AML-193 (cell line): ENCODE measurements at regions not wholly inside any gene's neighbourhood (a gene's known extent, or its start where the extent isn't known, plus 50 kb on each side); places are given as distances from the start of the nearest gene placed in this dataset.
"Not testable (repeated sequence)": the region's sequence is repeated elsewhere in the genome, so short reads cannot be mapped to it uniquely, and the experiment has no call there.

ENCODE experiments used
- DNase-seq, 2 experiments: peaks; one replicate each; lab custom pipeline; 2025; lab: John Stamatoyannopoulos, UW

DNA sequence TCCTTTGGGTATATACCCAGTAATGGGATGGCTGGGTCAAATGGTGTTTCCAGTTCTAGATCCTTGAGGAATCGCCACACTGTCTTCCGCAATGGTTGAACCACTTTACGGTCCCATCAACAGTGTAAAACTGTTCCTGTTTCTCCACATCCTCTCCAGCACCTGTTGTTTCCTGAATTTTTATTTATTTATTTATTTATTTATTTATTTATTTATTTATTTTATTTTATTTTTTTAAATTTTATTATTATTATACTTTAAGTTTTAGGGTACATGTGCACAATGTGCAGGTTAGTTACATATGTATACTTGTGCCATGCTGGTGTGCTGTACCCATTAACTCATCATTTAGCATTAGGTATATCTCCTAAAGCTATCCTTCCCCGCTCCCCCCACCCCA is 456.0 kb downstream of the SEMA3D start:
- not testable (repeated sequence) for DNase-seq

DNA sequence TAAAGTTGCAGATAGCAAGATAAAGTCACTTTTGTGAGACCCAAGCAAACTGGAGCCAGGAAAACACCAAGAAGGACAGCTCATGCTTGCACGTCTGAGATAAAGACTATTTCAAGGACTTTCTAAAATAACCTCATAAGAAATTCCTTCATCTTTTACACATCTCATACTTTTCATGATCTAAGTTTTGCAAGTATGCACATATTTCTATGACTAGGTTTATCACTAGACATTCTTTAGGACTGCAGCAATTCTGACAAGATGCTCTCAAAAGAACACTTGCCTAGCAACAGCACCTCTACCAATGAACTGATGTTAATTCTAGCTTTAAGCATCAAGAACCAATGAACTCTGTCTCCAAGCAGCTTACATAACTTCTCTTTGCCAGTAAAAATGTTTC is 457.6 kb downstream of the SEMA3D start:
- DNase-seq = no peak

DNA sequence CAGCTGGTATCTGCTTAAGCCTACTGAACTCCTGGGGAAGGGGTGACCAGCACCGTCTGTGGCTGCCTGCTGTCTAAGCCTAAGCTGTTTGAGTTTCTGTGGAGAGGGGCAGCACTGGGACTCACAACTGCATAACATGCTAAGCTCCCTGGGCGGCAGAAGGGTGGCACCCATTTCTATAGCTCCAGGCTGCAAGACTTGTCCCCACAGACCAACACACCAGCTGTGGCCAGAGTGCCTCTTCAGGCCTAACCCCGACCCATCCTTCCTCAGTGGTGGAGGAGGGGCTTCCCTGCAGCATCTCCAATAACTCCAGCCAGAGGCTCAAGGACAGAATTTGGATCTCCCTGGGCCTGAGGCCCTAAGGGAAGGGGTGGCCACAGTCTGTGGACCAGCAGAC is 464.1 kb downstream of the SEMA3D start:
- DNase-seq = no peak

DNA sequence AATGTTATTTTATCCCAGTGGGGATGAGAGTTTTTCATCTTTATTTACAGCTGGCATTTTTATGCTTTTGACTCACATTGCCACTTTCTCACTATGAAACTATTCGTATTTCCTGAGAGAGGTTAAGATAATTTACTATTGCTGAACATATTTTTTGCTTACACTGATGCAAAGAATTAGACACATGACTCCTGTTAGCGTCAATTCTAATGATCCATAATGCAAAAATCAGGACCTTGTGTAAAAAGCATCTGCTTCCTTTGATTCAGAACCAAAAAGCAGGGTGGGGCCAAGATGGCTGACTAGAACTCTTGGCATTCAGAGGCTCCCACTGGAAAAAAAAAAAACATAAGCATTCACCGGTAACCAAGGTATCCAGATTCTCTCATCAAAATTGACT is 464.8 kb downstream of the SEMA3D start:
- DNase-seq = no peak

GRCh38 chr7:84720456-84721097 is 466.3 kb downstream of the SEMA3D start:
- DNase-seq = no peak

DNA sequence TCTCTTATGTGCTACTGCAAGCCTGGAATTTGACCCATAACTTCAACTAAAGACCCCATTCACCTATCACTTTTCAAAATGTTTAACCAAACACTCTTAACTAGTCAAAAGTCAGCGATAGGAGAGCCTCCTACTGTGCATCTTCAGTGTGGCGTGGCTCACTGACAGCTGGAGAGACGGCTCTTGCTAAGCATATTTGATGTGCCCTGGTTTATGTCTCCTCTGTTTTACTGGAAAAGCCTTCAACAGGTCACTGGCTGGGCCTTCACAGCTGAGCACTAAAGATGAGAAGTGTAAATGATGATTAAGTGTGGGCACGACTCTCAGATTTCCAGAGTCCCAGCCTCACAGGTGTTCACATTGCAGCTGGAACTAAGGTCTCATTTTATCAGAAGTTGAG is 472.1 kb downstream of the SEMA3D start:
- no peak for DNase-seq

DNA sequence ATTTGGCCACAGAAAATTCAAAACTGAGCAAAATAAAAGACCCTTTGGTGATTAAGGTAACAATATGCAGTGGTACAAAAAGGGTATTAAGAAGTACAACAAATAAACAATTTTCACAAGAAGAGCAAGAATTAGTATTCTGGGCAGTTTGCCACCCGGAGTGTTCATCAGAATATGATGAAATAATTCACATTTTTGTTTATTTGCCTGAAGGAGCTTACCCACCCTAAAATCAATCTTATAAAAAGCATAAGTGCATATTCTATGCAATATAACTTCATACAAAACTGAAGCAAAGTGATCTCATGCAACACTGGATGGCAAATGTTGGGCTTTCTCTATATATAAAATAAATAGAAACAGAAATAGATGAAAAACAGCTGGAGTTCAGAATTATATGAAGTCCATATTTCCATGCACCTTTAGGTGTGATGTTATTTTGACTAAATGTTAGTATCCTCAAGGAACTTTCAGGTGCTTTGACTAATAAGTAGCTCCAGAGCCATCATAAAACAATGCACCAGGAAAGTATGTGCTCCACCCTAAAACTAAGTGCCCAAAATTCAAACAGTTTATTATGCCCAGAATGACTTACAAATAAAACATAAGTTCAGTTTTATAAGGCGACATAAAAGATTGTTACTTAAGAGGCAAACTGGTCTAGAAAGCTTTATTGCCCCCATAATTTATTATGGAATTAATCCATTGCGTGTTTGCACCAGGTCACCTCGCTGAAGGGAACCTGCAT is 474.3 kb downstream of the SEMA3D start:
- DNase-seq = no peak

DNA sequence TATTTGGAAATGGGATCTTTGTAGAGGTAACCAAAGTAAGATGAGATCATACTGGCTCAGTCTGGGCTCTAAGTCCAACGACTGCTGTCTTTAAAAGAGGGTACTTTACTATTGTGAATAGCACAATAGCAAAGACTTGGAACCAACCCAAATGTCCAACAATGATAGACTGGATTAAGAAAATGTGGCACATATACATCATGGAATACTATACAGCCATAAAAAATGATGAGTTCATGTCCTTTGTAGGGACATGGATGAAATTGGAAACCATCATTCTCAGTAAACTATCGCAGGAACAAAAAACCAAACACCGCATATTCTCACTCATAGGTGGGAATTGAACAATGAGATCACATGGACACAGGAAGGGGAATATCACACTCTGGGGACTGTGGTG is 476.3 kb downstream of the SEMA3D start:
- not testable (repeated sequence) for DNase-seq

DNA sequence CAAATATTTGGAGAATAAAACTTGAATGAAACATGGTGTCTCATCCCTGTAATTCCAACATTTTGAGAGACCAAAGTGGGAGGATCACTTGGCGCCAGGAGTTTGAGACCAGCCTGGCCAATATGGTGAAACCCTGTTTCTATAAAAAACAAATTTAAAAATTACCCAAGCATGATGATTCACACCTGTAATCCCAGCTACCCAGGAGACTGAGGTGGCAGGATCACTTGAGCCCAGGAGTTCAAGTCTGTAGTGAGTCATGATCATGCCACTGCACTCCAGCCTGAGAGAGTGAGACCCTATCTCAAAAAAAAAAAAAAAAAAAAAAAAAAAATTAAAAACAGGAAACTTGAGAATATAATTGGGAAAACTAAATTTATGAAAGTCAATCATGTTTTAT is 481.1 kb downstream of the SEMA3D start:
- no peak for DNase-seq

DNA sequence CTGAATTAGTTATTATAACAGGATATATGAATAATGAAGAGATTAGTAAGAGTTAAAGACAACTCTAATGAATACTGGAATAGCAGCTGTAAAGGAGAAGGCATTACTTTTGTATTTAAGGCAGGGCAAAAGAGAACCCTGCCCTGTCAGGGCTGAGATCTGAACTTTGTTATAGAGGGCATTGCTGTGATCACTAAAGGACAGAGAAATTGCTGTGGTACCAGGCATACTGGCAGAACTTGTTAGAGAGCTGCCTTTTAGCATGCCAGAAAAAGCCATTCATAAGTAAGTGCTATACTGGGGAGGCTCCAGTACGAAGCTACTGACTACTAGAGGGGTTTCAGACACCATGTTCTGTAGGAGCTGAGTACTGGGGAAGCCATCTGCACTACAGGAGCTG is 481.8 kb downstream of the SEMA3D start:
- DNase-seq = no peak

DNA sequence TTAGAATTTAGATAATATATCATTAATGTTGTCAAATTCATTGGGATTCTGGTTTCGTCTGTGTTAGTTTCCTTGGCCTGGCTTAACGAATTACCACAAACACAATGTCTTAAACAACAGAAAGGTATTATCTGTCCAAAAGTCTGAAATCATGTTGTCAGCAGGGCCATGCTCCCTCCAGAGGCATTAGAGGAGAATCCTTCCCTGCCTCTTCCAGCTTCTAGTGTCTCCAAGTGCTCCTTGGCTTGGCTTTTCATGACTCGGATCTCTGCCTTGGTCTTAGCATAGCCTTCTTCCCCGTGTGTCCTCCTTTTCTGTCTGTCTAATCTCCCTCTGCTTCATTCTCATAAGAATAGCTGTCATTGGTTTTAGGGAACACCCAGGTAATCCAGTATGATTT is 482.5 kb downstream of the SEMA3D start:
- no peak for DNase-seq

DNA sequence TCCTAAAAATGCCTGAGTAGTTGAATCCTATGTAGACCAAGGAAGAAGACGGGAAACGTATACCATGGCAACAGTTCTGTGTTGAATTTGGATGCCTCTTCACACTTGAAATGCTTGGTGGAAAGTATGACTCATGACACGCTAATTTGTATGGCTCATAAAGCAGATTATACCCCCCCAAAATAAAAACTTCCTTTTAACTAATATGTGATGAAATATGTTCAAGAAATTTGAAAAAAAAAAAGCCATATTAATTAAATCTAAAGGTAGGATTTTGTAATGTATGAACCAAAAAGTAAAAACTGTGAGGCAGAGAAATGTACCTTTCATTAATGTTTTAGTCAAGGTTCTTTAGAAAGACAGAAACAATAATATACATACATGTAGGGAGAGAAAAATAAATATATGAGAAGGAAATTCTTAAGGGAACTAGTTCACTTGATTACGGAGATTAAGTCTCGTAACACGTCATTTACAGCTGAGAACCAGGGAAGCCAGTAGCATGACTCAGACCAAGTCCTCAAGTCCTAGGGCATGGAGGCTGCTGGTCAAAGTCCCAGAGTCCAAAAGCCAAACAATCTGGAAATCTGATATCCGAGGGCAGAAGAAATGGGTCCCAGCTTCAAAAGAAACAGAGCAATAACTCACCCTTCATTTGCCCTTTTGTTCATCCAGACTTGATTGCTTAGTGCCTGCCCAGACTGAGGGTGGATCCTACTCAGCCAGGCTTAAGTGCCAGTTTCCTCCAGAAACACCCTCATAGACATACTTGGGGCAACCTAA is 485.1 kb downstream of the SEMA3D start:
- DNase-seq = no peak

- no peak for DNase-seq
Observed at GRCh38 chr7:84700563-84701370, 486.1 kb downstream of the SEMA3D start.

- DNase-seq = no peak
Observed at GRCh38 chr7:84697506-84697905, 489.4 kb downstream of the SEMA3D start.

GRCh38 chr7:84693483-84693882 is 493.4 kb downstream of the SEMA3D start:
- DNase-seq = no peak

DNA sequence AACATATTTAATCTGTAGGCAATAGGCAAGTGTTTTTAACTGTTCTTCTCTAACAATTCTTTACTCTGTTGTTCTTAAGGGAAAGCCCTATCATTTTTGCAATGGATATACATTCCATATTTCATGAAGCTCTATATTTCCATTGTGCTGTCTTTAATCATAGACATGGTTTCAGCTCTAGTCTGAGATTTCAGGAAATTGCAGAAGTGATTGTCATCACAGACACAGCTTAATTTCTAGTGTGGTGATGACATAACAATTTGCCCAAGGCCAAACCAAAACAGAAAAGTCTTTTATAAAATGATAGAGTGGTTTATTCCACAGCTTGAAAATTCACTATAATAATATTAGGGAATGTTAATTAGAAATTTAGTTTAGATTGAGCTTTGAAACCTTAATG is 494.1 kb upstream of the SEMA3A start:
- DNase-seq = no peak

DNA sequence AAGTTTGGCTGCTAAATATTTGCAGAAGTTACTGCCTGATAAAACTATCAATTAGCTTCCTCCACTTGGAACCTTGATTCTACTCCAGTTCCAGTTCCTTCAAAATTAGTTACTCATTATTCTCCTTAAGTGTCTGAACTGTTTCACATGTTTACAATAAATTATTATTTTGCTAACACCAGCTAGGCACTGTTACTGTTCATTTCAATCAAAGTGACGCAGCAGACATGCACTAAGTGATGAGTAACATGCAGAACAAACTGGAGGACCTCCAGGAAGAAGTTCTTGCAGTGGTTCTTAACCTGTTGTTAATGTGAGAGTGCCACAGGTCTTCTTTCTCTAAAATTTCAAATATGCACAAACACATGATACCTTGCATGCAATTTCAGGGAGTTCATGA is 491.8 kb upstream of the SEMA3A start:
- no peak for DNase-seq

DNA sequence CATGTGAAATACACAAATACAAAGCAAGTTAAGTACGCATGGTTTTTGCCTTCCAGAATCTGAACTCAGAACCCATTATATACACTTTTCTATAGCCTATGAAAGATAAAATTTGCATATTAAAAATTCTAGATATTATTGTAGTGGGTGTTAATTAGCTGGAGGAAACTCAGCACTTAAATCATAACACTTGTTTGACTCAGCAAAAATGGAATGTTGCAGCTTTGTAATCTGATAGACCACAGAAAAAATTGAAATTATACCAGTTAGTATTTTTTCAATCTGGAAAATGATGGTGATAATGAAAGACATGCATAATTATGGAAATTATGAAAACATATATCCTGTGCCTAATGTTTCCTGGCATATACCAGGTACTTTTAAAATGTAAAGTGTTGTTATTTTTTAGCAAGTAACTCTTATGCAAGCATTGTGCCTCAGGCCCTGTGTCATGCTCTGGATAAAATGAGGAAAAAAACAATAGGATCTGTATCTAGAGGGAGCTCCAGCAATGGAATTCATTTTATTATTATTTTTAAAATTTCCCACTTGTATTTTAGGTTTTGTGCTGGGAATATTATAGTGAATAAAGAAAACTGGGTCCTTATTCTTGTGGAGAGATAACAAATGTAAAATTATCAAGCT is 490.4 kb upstream of the SEMA3A start:
- DNase-seq = no peak

GRCh38 chr7:84682543-84682942 is 488.0 kb upstream of the SEMA3A start:
- no peak for DNase-seq

DNA sequence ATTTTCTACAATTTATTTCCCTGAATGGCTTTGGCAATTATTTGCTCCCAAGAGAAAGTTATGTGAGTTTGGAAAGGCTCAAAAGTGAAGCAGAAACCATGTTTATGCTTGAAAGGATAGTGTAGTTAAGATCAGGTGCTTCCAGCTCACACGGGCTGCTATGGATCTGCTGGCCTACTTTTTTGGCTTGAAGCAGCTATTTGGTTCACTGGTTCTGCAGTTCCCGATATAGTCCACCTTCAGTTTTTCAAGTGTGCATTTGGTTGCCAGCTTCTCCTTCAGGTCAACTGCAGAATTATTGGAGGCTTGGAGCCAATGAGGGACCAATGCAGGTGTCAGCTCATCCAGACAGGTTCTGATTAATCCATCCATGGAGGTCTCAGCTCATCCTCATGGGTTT is 484.3 kb upstream of the SEMA3A start:
- no peak for DNase-seq

DNA sequence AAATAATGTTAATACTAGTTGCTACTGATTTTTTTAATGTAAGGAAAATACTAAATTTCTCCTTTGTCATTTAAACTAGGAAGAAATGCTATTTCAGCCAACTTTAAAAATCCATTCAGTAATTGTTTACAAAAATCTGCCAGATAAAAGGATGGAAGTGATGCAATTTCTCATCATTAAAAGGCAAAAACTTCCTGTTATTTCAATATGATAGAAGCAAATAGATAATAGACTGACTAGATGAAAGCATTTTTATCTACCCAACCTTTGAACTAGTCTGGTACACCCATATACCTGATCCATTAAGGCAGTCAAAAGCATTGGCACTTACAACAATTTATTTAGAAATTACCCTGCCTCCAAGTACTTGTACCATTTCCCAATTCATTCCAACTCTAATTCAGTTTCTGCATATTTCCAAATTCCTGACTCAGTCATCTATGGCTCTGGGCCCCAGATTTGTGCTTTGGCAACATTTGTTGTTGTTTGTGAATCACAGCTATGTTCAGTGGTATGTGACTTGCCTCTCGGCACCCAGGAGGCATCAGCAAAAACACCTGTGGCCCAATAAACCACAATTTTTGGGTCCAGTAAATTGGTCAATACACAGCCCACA is 482.6 kb upstream of the SEMA3A start:
- DNase-seq = no peak
